Fibroblast of pulmonary artery (primary cell): ENCODE measurements at regions not wholly inside any gene's neighbourhood (a gene's known extent, or its start where the extent isn't known, plus 50 kb on each side); places are given as distances from the start of the nearest gene placed in this dataset.

ENCODE experiments used
- DNase-seq: peaks from one replicate; pipeline ENCODE4 v3.0.0-alpha.2; 2010; ENCODE audit warnings: low read depth
- H3K4me3 ChIP-seq: replicated peaks from 2 replicates; pipeline ENCODE4 v1.5.1; 2011; ENCODE audit warnings: low read depth, mild to moderate bottlenecking, control low read depth, low read length, moderate library complexity
- CTCF ChIP-seq: IDR thresholded peaks from 2 replicates; pipeline ENCODE4 v1.5.1; 2011; ENCODE audit warnings: mild to moderate bottlenecking, control low read depth, low read length, inconsistent platforms; ENCODE audit errors: missing control alignments

GRCh38 chr7:96397936-96398598 is 76.2 kb upstream of the SLC25A13 start:
- peak; percentile 7 for DNase-seq
- no peak for TF ChIP-seq CTCF
- H3K4me3 ChIP-seq: no peak overlapping the region

GRCh38 chr7:96388620-96389383 is 66.9 kb upstream of the SLC25A13 start:
- peak overlapping the region; percentile 14 for H3K4me3 ChIP-seq
- TF ChIP-seq CTCF: no peak
- peak; percentile 78 for DNase-seq

- no peak overlapping the region for H3K4me3 ChIP-seq
- peak; percentile 75 for DNase-seq
- no peak for TF ChIP-seq CTCF
Observed at GRCh38 chr7:96388166-96388565, 66.3 kb upstream of the SLC25A13 start.

- no peak overlapping the region for H3K4me3 ChIP-seq
- no peak for TF ChIP-seq CTCF
- DNase-seq: no peak
Observed at GRCh38 chr7:96380111-96380512, 58.2 kb upstream of the SLC25A13 start.

DNA sequence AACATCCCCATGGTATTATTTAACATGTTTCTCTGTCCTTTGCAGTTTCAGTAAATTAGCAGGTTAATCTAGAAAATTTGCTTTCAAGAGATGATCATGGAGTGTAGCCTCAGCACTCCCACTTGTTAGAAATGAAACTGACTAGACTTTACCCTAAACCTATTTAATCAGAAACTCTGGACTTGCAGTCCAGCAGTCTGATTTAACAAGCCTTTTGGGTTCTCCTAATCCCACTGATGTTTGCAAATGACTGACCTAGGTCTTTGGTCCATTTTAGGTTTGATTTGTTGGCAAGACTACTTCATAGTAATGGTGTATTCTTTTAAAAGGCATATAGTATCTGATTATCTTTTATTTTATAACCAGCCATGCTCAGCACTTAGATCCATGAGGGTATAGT is 55.5 kb upstream of the SLC25A13 start:
- TF ChIP-seq CTCF: no peak
- DNase-seq: no peak

More for the DNA sequence above, 55.5 kb upstream of the SLC25A13 start:
- no peak overlapping the region for H3K4me3 ChIP-seq
